Pancreas (tissue), 10 donors: ENCODE measurements at regions not wholly inside any gene's neighbourhood (a gene's known extent, or its start where the extent isn't known, plus 50 kb on each side); places are given as distances from the start of the nearest gene placed in this dataset.
"Not testable (repeated sequence)": the region's sequence is repeated elsewhere in the genome, so short reads cannot be mapped to it uniquely, and the experiment has no call there.

Experiments
- ATAC-seq, 4 donors: fragments of 200-7000 bp; cut with Tn5 transposase; one replicate each; pipeline versions ENCODE4 v1.8.0 to v1.9.1; 2020; ENCODE audit warnings: mild to moderate bottlenecking in 4 of 4, moderate library complexity in 4 of 4
- DNase-seq, 6 donors: peaks; one replicate each; pipeline ENCODE4 v3.0.0-alpha.2; 2020
- FAIRE-seq: peaks from 2 replicates; lab custom pipeline; 2012; peaks lifted over from hg19 to GRCh38; lab: Jason Lieb, UNC
- H3K27ac ChIP-seq, 4 donors: fragments of 200-600 bp; sonication (generic); 1 replicate in 3 of 4; 2 replicates in 1 of 4; pipeline versions ENCODE4 v1.5.0 to v1.8.0; 2020
- H3K27me3 ChIP-seq, 4 donors: fragments of 200-600 bp; one replicate each; pipeline ENCODE4 v1.8.0; 2021
- H3K36me3 ChIP-seq, 3 donors: fragments of 200-600 bp; sonication (generic) in 1 of 3; one replicate each; pipeline versions ENCODE4 v1.5.0 to v1.8.0; 2020 to 2021
- H3K4me1 ChIP-seq, 3 donors: fragments of 200-600 bp; one replicate each; pipeline ENCODE4 v1.8.0; 2021
- H3K4me3 ChIP-seq, 4 donors: fragments of 200-600 bp; sonication (generic) in 2 of 4; one replicate each; pipeline versions ENCODE4 v1.5.0 to v1.8.0; 2020 to 2021
- H3K9me3 ChIP-seq, 4 donors: fragments of 200-600 bp; one replicate each; pipeline ENCODE4 v1.8.0; 2021
- WGBS, 2 donors: extraction: QIAGEN DNeasy Blood & Tissue Kit; methylation state at CpG; one replicate each; pipeline ENCODE4 v1.1.7; 2013; 5-methylcytosine and 5-hydroxymethylcytosine counted together
- intact Hi-C, 3 donors: fragments of 100-400 bp; cut with DNase I; formaldehyde crosslinking; loops; one replicate each; pipeline versions ENCODE4 v1.11.1 to v1.14.2; 2022
- TF ChIP-seq, protein P1 (sequence below), 4 donors: fragments of 200-600 bp; sonication (generic) in 3 of 4; IDR thresholded peaks; one replicate each; pipeline versions ENCODE4 v1.5.0 to v1.8.0; 2021; ENCODE audit warnings: antibody characterized with exemption in 4 of 4
- donor health status: healthy with polysubstance abuse.
- donor health status: DM: no; HTN: no; CAD: no; lungs with moderate emphysema.
- donor health status: DM: no; HTN: no; CAD: no.
- donor health status: control.
- donor health status: control.
- donor health status: Bipolar disorder and iron deficiency.
- donor health status: DM: yes; HTN: yes; CAD: no.
- donor health status: DM: no; HTN: no; CAD: no.
- donor health status: DM: no; HTN: no; CAD: no.
- donor health status: DM: yes; HTN: yes; CAD: no.

DNA sequence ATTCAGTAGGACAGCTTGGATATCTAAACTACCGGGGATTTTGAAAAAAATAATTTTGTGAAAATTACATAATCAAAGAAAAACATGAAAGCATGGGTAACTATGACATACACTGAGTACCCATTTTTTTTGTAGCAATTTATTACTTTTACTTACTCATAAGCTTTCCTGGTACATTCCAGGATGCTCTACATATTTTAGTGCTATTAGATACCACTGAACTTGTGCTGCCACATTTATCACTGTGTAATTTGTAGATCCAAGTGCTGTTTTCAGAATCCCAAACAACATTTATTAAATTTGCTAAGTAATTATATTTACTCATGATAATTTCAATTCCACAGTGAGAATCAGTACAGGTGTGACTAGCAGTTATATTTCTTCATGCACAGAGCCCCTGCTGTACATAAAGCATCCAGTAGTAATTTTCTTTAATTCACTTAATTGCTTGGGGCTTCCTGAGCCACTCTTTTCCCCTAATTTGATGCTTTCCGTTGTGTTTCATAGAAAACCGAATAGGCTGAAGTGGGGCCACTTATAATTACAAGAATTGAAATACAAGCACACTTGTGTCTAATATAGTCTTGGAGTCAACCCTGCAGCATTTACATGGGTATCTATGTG is 2254.4 kb downstream of the ARAP2 start:
- WGBS, 2 donors, result 41 to 45% methylated on average over 3 of the region's 3 CpGs
- no peak for FAIRE-seq
- Histone ChIP-seq H3K36me3 (no peaks in the 10 kb centered on the region), H3K27me3 (no peaks in the 10 kb centered on the region), H3K9me3 (no peaks in the 10 kb centered on the region), H3K4me1 (no peaks in the 10 kb centered on the region), H3K4me3 (no peak overlapping the region), H3K27ac (no peak overlapping the region)
- no peak for DNase-seq
- no peak for ATAC-seq
- TF ChIP-seq, protein P1, sequence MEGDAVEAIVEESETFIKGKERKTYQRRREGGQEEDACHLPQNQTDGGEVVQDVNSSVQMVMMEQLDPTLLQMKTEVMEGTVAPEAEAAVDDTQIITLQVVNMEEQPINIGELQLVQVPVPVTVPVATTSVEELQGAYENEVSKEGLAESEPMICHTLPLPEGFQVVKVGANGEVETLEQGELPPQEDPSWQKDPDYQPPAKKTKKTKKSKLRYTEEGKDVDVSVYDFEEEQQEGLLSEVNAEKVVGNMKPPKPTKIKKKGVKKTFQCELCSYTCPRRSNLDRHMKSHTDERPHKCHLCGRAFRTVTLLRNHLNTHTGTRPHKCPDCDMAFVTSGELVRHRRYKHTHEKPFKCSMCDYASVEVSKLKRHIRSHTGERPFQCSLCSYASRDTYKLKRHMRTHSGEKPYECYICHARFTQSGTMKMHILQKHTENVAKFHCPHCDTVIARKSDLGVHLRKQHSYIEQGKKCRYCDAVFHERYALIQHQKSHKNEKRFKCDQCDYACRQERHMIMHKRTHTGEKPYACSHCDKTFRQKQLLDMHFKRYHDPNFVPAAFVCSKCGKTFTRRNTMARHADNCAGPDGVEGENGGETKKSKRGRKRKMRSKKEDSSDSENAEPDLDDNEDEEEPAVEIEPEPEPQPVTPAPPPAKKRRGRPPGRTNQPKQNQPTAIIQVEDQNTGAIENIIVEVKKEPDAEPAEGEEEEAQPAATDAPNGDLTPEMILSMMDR (IDR thresholded peaks at IDR 0.05), result no peak
- intact Hi-C loops, result no loop called here

DNA sequence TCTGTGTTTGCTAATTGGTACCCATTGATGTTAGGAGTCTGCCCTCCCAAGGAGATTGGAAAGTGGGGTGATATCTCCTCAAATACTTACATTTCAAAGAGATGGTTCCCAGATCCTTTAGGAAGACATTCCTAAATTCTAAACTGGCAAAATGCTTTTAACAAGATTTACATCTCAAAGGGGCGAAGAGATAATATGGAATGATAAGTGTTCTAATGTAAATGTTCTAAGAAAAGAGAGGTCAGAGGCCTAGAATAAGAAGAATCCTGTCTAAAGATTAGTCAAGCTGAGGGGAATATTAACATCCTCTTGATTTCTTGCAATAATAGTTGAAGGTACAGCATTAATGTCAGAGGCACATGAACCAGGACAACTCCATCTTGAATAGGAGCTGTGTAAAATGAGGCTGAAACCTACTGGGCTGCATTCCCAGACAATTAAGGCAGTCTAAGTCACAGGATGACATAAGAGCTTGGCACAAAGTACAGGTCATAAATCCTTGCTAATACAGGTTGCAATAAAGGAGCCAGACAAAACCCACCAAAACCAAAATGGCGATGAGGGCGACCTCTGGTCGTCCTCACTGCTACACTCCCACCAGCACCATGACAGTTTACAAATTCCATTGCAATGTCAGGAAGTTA is 2248.1 kb downstream of the ARAP2 start:
- no peak overlapping the region for H3K27ac ChIP-seq
- DNase-seq (no peak), ATAC-seq (no peak), FAIRE-seq (no peak)
- TF ChIP-seq, protein P1 (IDR thresholded peaks at IDR 0.05), result no peak
- no peak overlapping the region for H3K4me3 ChIP-seq
- no peaks in the 10 kb centered on the region for H3K36me3 ChIP-seq
- H3K4me1 ChIP-seq, result no peaks in the 10 kb centered on the region
- H3K27me3 ChIP-seq, result no peaks in the 10 kb centered on the region
- 59 to 77% methylated on average over 4 of the region's 4 CpGs for WGBS, 2 donors
- intact Hi-C loops, result no loop called here
- H3K9me3 ChIP-seq, result no peaks in the 10 kb centered on the region

DNA sequence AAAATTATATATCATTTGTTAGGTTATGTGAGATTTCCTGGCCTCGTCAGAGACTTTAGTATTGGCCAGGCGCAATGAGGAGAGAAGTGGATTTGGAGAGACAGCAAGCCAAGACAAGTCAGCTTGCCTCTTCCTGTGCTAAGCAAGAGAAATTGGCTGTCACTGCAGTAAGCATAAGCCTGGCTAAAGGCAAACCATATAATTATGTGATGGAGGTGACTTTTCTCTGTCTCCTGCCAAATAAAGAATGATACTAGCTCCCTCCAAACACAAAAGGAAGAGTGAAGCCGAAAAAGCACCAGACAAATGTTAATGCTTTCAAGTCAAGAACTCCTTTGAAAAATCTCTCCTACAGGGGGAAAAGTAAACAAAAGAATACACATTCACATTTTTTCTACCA is 2246.0 kb downstream of the ARAP2 start:
- WGBS, 2 donors, result 37 to 45% methylated on average over 3 of the region's 3 CpGs
- no peaks in the 10 kb centered on the region for H3K27me3 ChIP-seq
- no peaks in the 10 kb centered on the region for H3K4me1 ChIP-seq
- no peaks in the 10 kb centered on the region for H3K36me3 ChIP-seq
- TF ChIP-seq, protein P1 (IDR thresholded peaks at IDR 0.05), result no peak
- H3K9me3 ChIP-seq, result no peaks in the 10 kb centered on the region
- no peak for FAIRE-seq
- intact Hi-C loops, result no loop called here
- DNase-seq, result no peak
- no peak for ATAC-seq
- H3K4me3 ChIP-seq, result no peak overlapping the region
- H3K27ac ChIP-seq, result no peak overlapping the region

- Histone ChIP-seq H3K27me3 (no peaks in the 10 kb centered on the region), H3K27ac (no peak overlapping the region), H3K4me3 (no peak overlapping the region), H3K36me3 (no peaks in the 10 kb centered on the region), H3K9me3 (no peaks in the 10 kb centered on the region), H3K4me1 (no peaks in the 10 kb centered on the region)
- ATAC-seq (no peak), FAIRE-seq (no peak), DNase-seq (no peak)
- intact Hi-C loops, result no loop called here
- TF ChIP-seq, protein P1 (IDR thresholded peaks at IDR 0.05), result no peak
- WGBS, 2 donors, result 59 to 65% methylated on average over 3 of the region's 3 CpGs
Observed at GRCh38 chr4:34000356-34000755, 2244.0 kb downstream of the ARAP2 start.

- WGBS, 2 donors, result 39% methylated on average over 1 of the region's 1 CpG
- H3K36me3 ChIP-seq, intact Hi-C loops: not testable (repeated sequence)
Observed at GRCh38 chr4:34006540-34006939, 2237.8 kb downstream of the ARAP2 start.

More at GRCh38 chr4:34006540-34006939, 2237.8 kb downstream of the ARAP2 start:
- not testable (repeated sequence) for H3K27ac ChIP-seq, ATAC-seq, H3K4me1 ChIP-seq, H3K9me3 ChIP-seq, DNase-seq, H3K4me3 ChIP-seq, H3K27me3 ChIP-seq
- FAIRE-seq, result peak; percentile 92
